Right forelimb (tissue), 1 donor: ENCODE measurements at regions not wholly inside any gene's neighbourhood (a gene's known extent, or its start where the extent isn't known, plus 50 kb on each side); places are given as distances from the start of the nearest gene placed in this dataset.
"Not testable (repeated sequence)": the region's sequence is repeated elsewhere in the genome, so short reads cannot be mapped to it uniquely, and the experiment has no call there.

Experiments used
- DNase-seq: peaks from one replicate; pipeline ENCODE4 v3.0.0-alpha.2; 2018

- not testable (repeated sequence) for DNase-seq
These were observed 84.0 kb upstream of the USP29 start for GRCh38 chr19:57035740-57036139.

GRCh38 chr19:57037556-57037955 lies 82.2 kb upstream of the USP29 start:
- no peak for DNase-seq

GRCh38 chr19:57047743-57048142 lies 72.0 kb upstream of the USP29 start:
- no peak for DNase-seq

GRCh38 chr19:57050863-57051262 lies 68.9 kb upstream of the USP29 start:
- DNase-seq, result no peak

- DNase-seq, result peak; percentile 78
These were observed 67.7 kb upstream of the USP29 start for GRCh38 chr19:57052081-57052480.

- DNase-seq, result no peak
These were observed 66.4 kb upstream of the USP29 start for GRCh38 chr19:57053401-57053800.

- no peak for DNase-seq
These were observed 63.8 kb upstream of the USP29 start for GRCh38 chr19:57055956-57056355.

- peak; percentile 88 for DNase-seq
These were observed 62.6 kb upstream of the USP29 start for GRCh38 chr19:57057036-57057686.

- no peak for DNase-seq
These were observed 60.9 kb upstream of the USP29 start for GRCh38 chr19:57058871-57059270.

GRCh38 chr19:57063070-57063469 lies 56.7 kb upstream of the USP29 start:
- DNase-seq, result no peak

- no peak for DNase-seq
These were observed 52.3 kb upstream of the USP29 start for GRCh38 chr19:57067440-57067839.

GRCh38 chr19:57068311-57068710 lies 51.5 kb upstream of the USP29 start:
- DNase-seq, result no peak

GRCh38 chr19:57068921-57069697 lies 50.7 kb upstream of the USP29 start:
- DNase-seq, result peak; percentile 80
